GM19025 (cell line): ENCODE measurements at regions not wholly inside any gene's neighbourhood (a gene's known extent, or its start where the extent isn't known, plus 50 kb on each side); places are given as distances from the start of the nearest gene placed in this dataset.
"Not testable (repeated sequence)": the region's sequence is repeated elsewhere in the genome, so short reads cannot be mapped to it uniquely, and the experiment has no call there.

Source experiments
- ATAC-seq: cut with Tn5 transposase; IDR thresholded peaks from one replicate; pipeline ENCODE4 v1.9.1; 2021; ENCODE audit warnings: mild to moderate bottlenecking, low read depth, moderate library complexity; ENCODE audit not compliant: unreplicated experiment

GRCh38 chr15:92850218-92850617, 49.9 kb upstream of the CHD2 start:
- ATAC-seq: not testable (repeated sequence)
